H1 (cell line): ENCODE measurements at regions not wholly inside any gene's neighbourhood (a gene's known extent, or its start where the extent isn't known, plus 50 kb on each side); places are given as distances from the start of the nearest gene placed in this dataset.

Source experiments
- GABPA ChIP-seq: IDR thresholded peaks from 2 replicates; pipeline ENCODE4 v1.6.1; 2011; ENCODE audit warnings: mild to moderate bottlenecking, low read length, moderate library complexity, borderline replicate concordance; ENCODE audit not compliant: insufficient read depth
- SAP30 ChIP-seq: fragments of 300-600 bp; sonication (generic); IDR thresholded peaks from 2 replicates; pipeline ENCODE4 v1.7.1; 2012; ENCODE audit warnings: low read length, moderate library complexity, mild to moderate bottlenecking, inconsistent platforms; ENCODE audit not compliant: insufficient read depth, insufficient replicate concordance
- SIN3A ChIP-seq, 2 experiments: IDR thresholded peaks in 1 of 2; conservative IDR thresholded peaks in 1 of 2; 2 replicates each; pipeline ENCODE4 v1.6.1; 2011 to 2012; ENCODE audit warnings: low read length in 2 of 2, improper control_type of control experiment in 1 of 2, low read depth in 1 of 2, mild to moderate bottlenecking in 1 of 2

GRCh38 chr13:71046360-71047079 lies 820.5 kb downstream of the DACH1 start (continued):
- TF ChIP-seq SIN3A (conservative IDR thresholded peaks at IDR 0.05 in 1 of 2, IDR thresholded peaks at IDR 0.05 in 1 of 2; ENCODE audit: low read depth in 1 of 2, low read length in 2 of 2): no peak
- TF ChIP-seq SAP30: no peak
- no peak for TF ChIP-seq GABPA
